ENCODE measurements at regions not wholly inside any gene's neighbourhood (a gene's known extent, or its start where the extent isn't known, plus 50 kb on each side); places are given as distances from the start of the nearest gene placed in this dataset.
"Not testable (repeated sequence)": the region's sequence is repeated elsewhere in the genome, so short reads cannot be mapped to it uniquely, and the experiment has no call there.

- H3K18ac ChIP-seq (ENCODE audit: low read depth, low read length); H2BK5ac ChIP-seq (ENCODE audit: low read depth, low read length, poor library complexity, severe bottlenecking); H2BK15ac ChIP-seq (ENCODE audit: low read depth, low read length); in situ Hi-C loops (cut with MboI; ENCODE audit: low sequenced_read_pairs); H2AFZ ChIP-seq (replicated peaks; ENCODE audit: low read length, poor library complexity); H3K23ac ChIP-seq (ENCODE audit: low read depth, low read length); H4K91ac ChIP-seq (ENCODE audit: insufficient read depth, low read depth, low read length); H3K9me3 ChIP-seq (ENCODE audit: control insufficient read depth, insufficient read depth, low read length); H3K4me3 ChIP-seq (ENCODE audit: insufficient read depth, low read depth, low read length); dilution Hi-C loops (cut with HindIII; ENCODE audit: low sequenced_read_pairs, unreplicated experiment); H3K79me1 ChIP-seq (ENCODE audit: low read depth in 1 of 2, low read length in 2 of 2); DNase-seq; H3K9me1 ChIP-seq (ENCODE audit: insufficient read depth, low read length); H3K14ac ChIP-seq (replicated peaks; ENCODE audit: low read depth, low read length); H2BK120ac ChIP-seq (ENCODE audit: low read depth, low read length); CTCF ChIA-PET; H3K36me3 ChIP-seq (ENCODE audit: control insufficient read depth, insufficient read depth, low read length); H4K8ac ChIP-seq (ENCODE audit: low read depth in 2 of 2, low read length in 2 of 2); H3K27ac ChIP-seq (ENCODE audit: insufficient read depth, low read length); H3K56ac ChIP-seq (ENCODE audit: extremely low read depth, insufficient read depth, low read length); H3K4me1 ChIP-seq (ENCODE audit: control insufficient read depth, insufficient read depth, low read length); H4K5ac ChIP-seq (ENCODE audit: low read depth, low read length); H3K27me3 ChIP-seq (ENCODE audit: control insufficient read depth, insufficient read depth, low read length); POLR2A ChIA-PET (ENCODE audit: unreplicated experiment); H3K4ac ChIP-seq (ENCODE audit: low read depth, low read length); H4K20me1 ChIP-seq (ENCODE audit: insufficient read depth, low read length); ATAC-seq (ENCODE audit: low read depth); H2AK5ac ChIP-seq (ENCODE audit: low read depth, low read length); H3K9ac ChIP-seq (ENCODE audit: low read depth, low read length); BruUV-seq (replicated peaks); H2BK20ac ChIP-seq (ENCODE audit: low read depth, low read length); H2AK9ac ChIP-seq (replicated peaks; ENCODE audit: low read depth, low read length, poor library complexity); intact Hi-C loops (cut with micrococcal nuclease); H3K4me2 ChIP-seq (ENCODE audit: low read depth, low read length): not testable (repeated sequence)
- WGBS, 2 experiments (ENCODE audit: extremely low coverage in 2 of 2, insufficient read length in 1 of 2) = no CpG with 5 or more reads among the region's 8 CpGs
Measured at GRCh38 chr16:15307184-15307583, 70.9 kb downstream of the NPIPA5 start.

- H3K56ac ChIP-seq (ENCODE audit: extremely low read depth, insufficient read depth, low read length); H3K27me3 ChIP-seq (ENCODE audit: control insufficient read depth, insufficient read depth, low read length); H2BK20ac ChIP-seq (ENCODE audit: low read depth, low read length); H2AK5ac ChIP-seq (ENCODE audit: low read depth, low read length); H3K23ac ChIP-seq (ENCODE audit: low read depth, low read length); H2AFZ ChIP-seq (replicated peaks; ENCODE audit: low read length, poor library complexity); H3K4me3 ChIP-seq (ENCODE audit: insufficient read depth, low read depth, low read length); H3K4ac ChIP-seq (ENCODE audit: low read depth, low read length); H2AK9ac ChIP-seq (replicated peaks; ENCODE audit: low read depth, low read length, poor library complexity); H3K9ac ChIP-seq (ENCODE audit: low read depth, low read length); H2BK120ac ChIP-seq (ENCODE audit: low read depth, low read length); H3K9me1 ChIP-seq (ENCODE audit: insufficient read depth, low read length); H3K4me1 ChIP-seq (ENCODE audit: control insufficient read depth, insufficient read depth, low read length); H3K14ac ChIP-seq (replicated peaks; ENCODE audit: low read depth, low read length); intact Hi-C loops (cut with micrococcal nuclease); H4K91ac ChIP-seq (ENCODE audit: insufficient read depth, low read depth, low read length); CTCF ChIA-PET; H4K5ac ChIP-seq (ENCODE audit: low read depth, low read length); in situ Hi-C loops (cut with MboI; ENCODE audit: low sequenced_read_pairs); dilution Hi-C loops (cut with HindIII; ENCODE audit: low sequenced_read_pairs, unreplicated experiment); H2BK15ac ChIP-seq (ENCODE audit: low read depth, low read length); H3K18ac ChIP-seq (ENCODE audit: low read depth, low read length); BruUV-seq (replicated peaks); H2BK5ac ChIP-seq (ENCODE audit: low read depth, low read length, poor library complexity, severe bottlenecking); H4K8ac ChIP-seq (ENCODE audit: low read depth in 2 of 2, low read length in 2 of 2); POLR2A ChIA-PET (ENCODE audit: unreplicated experiment); H3K36me3 ChIP-seq (ENCODE audit: control insufficient read depth, insufficient read depth, low read length); H3K9me3 ChIP-seq (ENCODE audit: control insufficient read depth, insufficient read depth, low read length); H3K4me2 ChIP-seq (ENCODE audit: low read depth, low read length); H4K20me1 ChIP-seq (ENCODE audit: insufficient read depth, low read length); H3K79me1 ChIP-seq (ENCODE audit: low read depth in 1 of 2, low read length in 2 of 2): not testable (repeated sequence)
- WGBS, 2 experiments (ENCODE audit: extremely low coverage in 2 of 2, insufficient read length in 1 of 2) = no CpG with 5 or more reads among the region's 2 CpGs
- DNase-seq (peak; percentile 72), ATAC-seq (ENCODE audit: low read depth) (peak; percentile 70)
- H3K27ac ChIP-seq (ENCODE audit: insufficient read depth, low read length) = peak overlapping the region; percentile 37; the same call in 1 of the 2 replicates
Measured at GRCh38 chr16:15305889-15306288, 72.2 kb downstream of the NPIPA5 start.

All from IMR-90 (cell line).